GM19351 (cell line): ENCODE measurements at regions not wholly inside any gene's neighbourhood (a gene's known extent, or its start where the extent isn't known, plus 50 kb on each side); places are given as distances from the start of the nearest gene placed in this dataset.
A peak's percentile ranks its signal among the peaks of the same experiment; 100 is the strongest.

Source experiments
- ATAC-seq: cut with Tn5 transposase; IDR thresholded peaks from one replicate; pipeline ENCODE4 v1.9.1; 2021; ENCODE audit warnings: mild to moderate bottlenecking, moderate library complexity; ENCODE audit not compliant: unreplicated experiment

- no peak for ATAC-seq
Observed at GRCh38 chr3:107428051-107428858, 51.0 kb downstream of the CCDC54 start.

GRCh38 chr3:107429320-107430181 is 52.3 kb downstream of the CCDC54 start:
- ATAC-seq = peak; percentile 59

GRCh38 chr3:107430214-107430995 is 53.2 kb downstream of the CCDC54 start:
- no peak for ATAC-seq

- ATAC-seq = peak; percentile 13
Observed at GRCh38 chr3:107430996-107431245, 53.7 kb downstream of the CCDC54 start.

- ATAC-seq = peak; percentile 54
Observed at GRCh38 chr3:107431246-107432012, 54.2 kb downstream of the CCDC54 start.

GRCh38 chr3:107432013-107432515 is 54.8 kb downstream of the CCDC54 start:
- no peak for ATAC-seq

- no peak for ATAC-seq
Observed at GRCh38 chr3:107432646-107433045, 55.4 kb downstream of the CCDC54 start.

GRCh38 chr3:107436029-107436428 is 58.8 kb downstream of the CCDC54 start:
- no peak for ATAC-seq

GRCh38 chr3:107438671-107439070 is 61.4 kb downstream of the CCDC54 start:
- ATAC-seq = no peak

- ATAC-seq = no peak
Observed at GRCh38 chr3:107441617-107442016, 64.4 kb downstream of the CCDC54 start.

- ATAC-seq = no peak
Observed at GRCh38 chr3:107443461-107443860, 66.2 kb downstream of the CCDC54 start.

GRCh38 chr3:107446706-107447105 is 69.5 kb downstream of the CCDC54 start:
- peak; percentile 76 for ATAC-seq

GRCh38 chr3:107450254-107450893 is 72.4 kb upstream of the BBX start:
- no peak for ATAC-seq

GRCh38 chr3:107452436-107452835 is 70.3 kb upstream of the BBX start:
- ATAC-seq = no peak

- ATAC-seq = no peak
Observed at GRCh38 chr3:107453504-107453903, 69.3 kb upstream of the BBX start.

- no peak for ATAC-seq
Observed at GRCh38 chr3:107455621-107456020, 67.1 kb upstream of the BBX start.

GRCh38 chr3:107456501-107456900 is 66.3 kb upstream of the BBX start:
- ATAC-seq = no peak

GRCh38 chr3:107458871-107459270 is 63.9 kb upstream of the BBX start:
- no peak for ATAC-seq

- no peak for ATAC-seq
Observed at GRCh38 chr3:107461721-107462120, 61.0 kb upstream of the BBX start.

GRCh38 chr3:107464037-107464436 is 58.7 kb upstream of the BBX start:
- no peak for ATAC-seq
